ENCODE measurements at regions not wholly inside any gene's neighbourhood (a gene's known extent, or its start where the extent isn't known, plus 50 kb on each side); places are given as distances from the start of the nearest gene placed in this dataset.

DNA sequence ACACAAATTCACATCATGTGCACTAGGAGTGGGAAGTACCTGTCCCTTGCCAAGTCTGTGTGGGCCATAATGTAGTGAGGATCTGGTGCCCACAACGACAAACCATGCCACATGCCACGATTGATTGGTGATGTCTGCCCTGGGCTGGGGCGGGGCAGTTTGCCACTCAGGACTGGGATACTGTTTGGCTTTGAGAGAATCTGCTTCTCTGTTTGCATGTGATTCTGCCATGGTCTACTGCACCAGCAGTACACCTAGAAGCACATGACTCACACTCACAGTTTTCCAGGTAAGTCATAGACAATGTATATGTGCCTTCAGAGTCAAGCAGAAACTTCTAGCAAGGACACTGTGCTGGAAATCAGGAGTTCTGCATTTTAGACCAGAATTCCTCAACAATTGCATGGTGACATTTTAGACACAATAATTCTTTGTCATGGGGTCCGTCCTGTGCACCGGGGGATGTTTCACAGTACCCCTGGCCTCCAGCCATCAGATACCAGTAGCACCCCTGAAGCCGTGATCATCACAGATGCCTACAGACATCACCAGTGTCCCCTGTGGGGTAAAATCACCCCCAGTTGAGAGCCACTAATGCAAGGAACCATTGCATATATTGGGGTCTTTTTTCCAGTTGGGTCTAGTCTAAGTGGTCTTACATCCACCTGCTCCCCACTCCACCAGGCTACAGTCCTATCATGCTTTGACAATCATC lies 278.3 kb downstream of the EIPR1 start:
- H3K4me3 ChIP-seq (ENCODE audit: low read length), result peak overlapping the region; percentile 64; the same call in 1 of the 2 replicates
- H3K27ac ChIP-seq (ENCODE audit: low read depth, low read length), result no peak overlapping the region
- H3K36me3 ChIP-seq (ENCODE audit: control insufficient read depth, low read length), result no peaks in the 10 kb centered on the region
- H3K4me2 ChIP-seq (ENCODE audit: low read length), result peak overlapping the region; percentile 52
- no peaks in the 10 kb centered on the region for H4K20me1 ChIP-seq (ENCODE audit: control insufficient read depth, insufficient read depth, low read depth, low read length)
- H3K9me3 ChIP-seq (ENCODE audit: control insufficient read depth, insufficient read depth, low read length), result no peaks in the 10 kb centered on the region
- no peak for TF ChIP-seq EZH2phosphoT487 (IDR thresholded peaks at IDR 0.05; ENCODE audit: borderline replicate concordance, low read length)
- TF ChIP-seq, protein P1, sequence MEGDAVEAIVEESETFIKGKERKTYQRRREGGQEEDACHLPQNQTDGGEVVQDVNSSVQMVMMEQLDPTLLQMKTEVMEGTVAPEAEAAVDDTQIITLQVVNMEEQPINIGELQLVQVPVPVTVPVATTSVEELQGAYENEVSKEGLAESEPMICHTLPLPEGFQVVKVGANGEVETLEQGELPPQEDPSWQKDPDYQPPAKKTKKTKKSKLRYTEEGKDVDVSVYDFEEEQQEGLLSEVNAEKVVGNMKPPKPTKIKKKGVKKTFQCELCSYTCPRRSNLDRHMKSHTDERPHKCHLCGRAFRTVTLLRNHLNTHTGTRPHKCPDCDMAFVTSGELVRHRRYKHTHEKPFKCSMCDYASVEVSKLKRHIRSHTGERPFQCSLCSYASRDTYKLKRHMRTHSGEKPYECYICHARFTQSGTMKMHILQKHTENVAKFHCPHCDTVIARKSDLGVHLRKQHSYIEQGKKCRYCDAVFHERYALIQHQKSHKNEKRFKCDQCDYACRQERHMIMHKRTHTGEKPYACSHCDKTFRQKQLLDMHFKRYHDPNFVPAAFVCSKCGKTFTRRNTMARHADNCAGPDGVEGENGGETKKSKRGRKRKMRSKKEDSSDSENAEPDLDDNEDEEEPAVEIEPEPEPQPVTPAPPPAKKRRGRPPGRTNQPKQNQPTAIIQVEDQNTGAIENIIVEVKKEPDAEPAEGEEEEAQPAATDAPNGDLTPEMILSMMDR (IDR thresholded peaks at IDR 0.05; ENCODE audit: low read depth, low read length, poor library complexity, severe bottlenecking), result no peak
- peaks cover 43% of the 10 kb centered on the region for H3K4me1 ChIP-seq (ENCODE audit: control insufficient read depth, low read length)
- peaks cover 13% of the 10 kb centered on the region for H3K27me3 ChIP-seq (ENCODE audit: control insufficient read depth, low read length)
- H3K79me2 ChIP-seq (ENCODE audit: control insufficient read depth, low read length), result no peaks in the 10 kb centered on the region
- H3F3A ChIP-seq (ENCODE audit: control insufficient read depth, insufficient read depth), result no peaks in the 10 kb centered on the region
- H3K9me2 ChIP-seq (replicated peaks; ENCODE audit: control insufficient read depth, low read length), result no peaks in the 10 kb centered on the region

DNA sequence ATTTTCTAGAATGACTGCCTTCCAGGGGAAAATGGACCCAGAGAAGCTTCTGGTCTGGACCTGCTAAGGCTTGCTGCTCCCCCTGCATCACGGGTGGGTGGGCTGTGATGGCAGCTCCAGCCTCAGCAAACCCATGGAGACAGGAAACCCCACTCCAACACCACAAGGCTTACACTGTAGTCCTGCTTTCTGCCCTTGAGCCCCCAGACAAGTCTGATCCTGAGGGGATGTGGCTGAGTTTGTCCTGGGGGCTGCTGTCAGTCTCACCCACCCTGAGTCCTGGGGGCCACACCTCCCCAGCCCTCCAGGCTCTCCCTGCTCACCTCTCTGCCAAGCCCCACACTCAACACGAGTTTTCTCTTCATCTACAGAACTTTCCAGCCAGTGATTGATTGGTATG lies 279.4 kb downstream of the EIPR1 start:
- Histone ChIP-seq H3K9me2 (replicated peaks; ENCODE audit: control insufficient read depth, low read length) (no peaks in the 10 kb centered on the region), H3K79me2 (ENCODE audit: control insufficient read depth, low read length) (no peaks in the 10 kb centered on the region), H3K4me1 (ENCODE audit: control insufficient read depth, low read length) (peaks cover 40% of the 10 kb centered on the region), H3K4me3 (ENCODE audit: low read length) (no peak overlapping the region), H3K36me3 (ENCODE audit: control insufficient read depth, low read length) (no peaks in the 10 kb centered on the region), H3K27ac (ENCODE audit: low read depth, low read length) (no peak overlapping the region), H3F3A (ENCODE audit: control insufficient read depth, insufficient read depth) (no peaks in the 10 kb centered on the region), H3K9me3 (ENCODE audit: control insufficient read depth, insufficient read depth, low read length) (no peaks in the 10 kb centered on the region), H3K4me2 (ENCODE audit: low read length) (no peak overlapping the region), H4K20me1 (ENCODE audit: control insufficient read depth, insufficient read depth, low read depth, low read length) (no peaks in the 10 kb centered on the region), H3K27me3 (ENCODE audit: control insufficient read depth, low read length) (peaks cover 10% of the 10 kb centered on the region)
- no peak for TF ChIP-seq EZH2phosphoT487 (IDR thresholded peaks at IDR 0.05; ENCODE audit: borderline replicate concordance, low read length)
- TF ChIP-seq, protein P1 (IDR thresholded peaks at IDR 0.05; ENCODE audit: low read depth, low read length, poor library complexity, severe bottlenecking), result no peak

- TF ChIP-seq EZH2phosphoT487 (IDR thresholded peaks at IDR 0.05; ENCODE audit: borderline replicate concordance, low read length), result no peak
- TF ChIP-seq, protein P1 (IDR thresholded peaks at IDR 0.05; ENCODE audit: low read depth, low read length, poor library complexity, severe bottlenecking), result no peak
- no peaks in the 10 kb centered on the region for H3K36me3 ChIP-seq (ENCODE audit: control insufficient read depth, low read length)
Observed at GRCh38 chr2:3097804-3098203, 279.8 kb downstream of the EIPR1 start.

More at GRCh38 chr2:3097804-3098203, 279.8 kb downstream of the EIPR1 start:
- Histone ChIP-seq H3K27ac (ENCODE audit: low read depth, low read length) (no peak overlapping the region), H3K27me3 (ENCODE audit: control insufficient read depth, low read length) (peaks cover 6% of the 10 kb centered on the region), H3F3A (ENCODE audit: control insufficient read depth, insufficient read depth) (no peaks in the 10 kb centered on the region), H3K4me3 (ENCODE audit: low read length) (no peak overlapping the region), H4K20me1 (ENCODE audit: control insufficient read depth, insufficient read depth, low read depth, low read length) (no peaks in the 10 kb centered on the region), H3K79me2 (ENCODE audit: control insufficient read depth, low read length) (no peaks in the 10 kb centered on the region), H3K4me2 (ENCODE audit: low read length) (no peak overlapping the region), H3K4me1 (ENCODE audit: control insufficient read depth, low read length) (peaks cover 36% of the 10 kb centered on the region), H3K9me2 (replicated peaks; ENCODE audit: control insufficient read depth, low read length) (no peaks in the 10 kb centered on the region), H3K9me3 (ENCODE audit: control insufficient read depth, insufficient read depth, low read length) (no peaks in the 10 kb centered on the region)

All from DOHH2 (cell line).